ENCODE measurements at regions not wholly inside any gene's neighbourhood (a gene's known extent, or its start where the extent isn't known, plus 50 kb on each side); places are given as distances from the start of the nearest gene placed in this dataset.

DNA sequence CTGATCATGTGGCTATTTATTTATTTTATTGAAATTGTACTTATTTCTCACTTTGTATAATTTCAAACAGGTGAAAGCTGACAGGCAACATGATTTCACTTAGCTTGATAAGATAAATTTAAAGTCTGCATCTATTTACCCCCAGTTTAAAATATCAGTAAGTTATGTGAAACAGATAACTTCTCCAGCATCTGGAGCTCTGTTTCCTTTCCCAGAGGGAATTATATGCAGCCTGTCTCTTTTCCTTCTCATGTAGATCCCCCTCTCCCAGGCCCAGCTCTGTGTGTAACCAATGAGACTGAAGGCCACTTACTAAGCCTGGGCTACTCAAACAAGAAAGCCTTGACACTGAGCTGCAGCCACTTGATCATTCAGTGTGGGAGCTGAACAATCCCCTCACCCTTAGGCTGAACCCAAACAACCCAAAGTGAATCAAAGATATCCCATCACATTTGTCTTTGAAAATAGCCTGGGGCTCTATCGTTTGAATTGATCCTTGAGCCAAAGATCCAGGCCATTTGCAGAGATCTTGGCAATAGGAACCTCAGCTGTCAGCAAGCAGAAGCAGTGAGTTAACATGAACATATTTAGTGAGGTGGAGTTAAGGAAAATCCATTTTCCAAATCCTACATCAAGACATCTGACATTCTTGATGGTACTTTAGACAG, 383.9 kb downstream of the TGFB2 start:
- no peak for DNase-seq

DNA sequence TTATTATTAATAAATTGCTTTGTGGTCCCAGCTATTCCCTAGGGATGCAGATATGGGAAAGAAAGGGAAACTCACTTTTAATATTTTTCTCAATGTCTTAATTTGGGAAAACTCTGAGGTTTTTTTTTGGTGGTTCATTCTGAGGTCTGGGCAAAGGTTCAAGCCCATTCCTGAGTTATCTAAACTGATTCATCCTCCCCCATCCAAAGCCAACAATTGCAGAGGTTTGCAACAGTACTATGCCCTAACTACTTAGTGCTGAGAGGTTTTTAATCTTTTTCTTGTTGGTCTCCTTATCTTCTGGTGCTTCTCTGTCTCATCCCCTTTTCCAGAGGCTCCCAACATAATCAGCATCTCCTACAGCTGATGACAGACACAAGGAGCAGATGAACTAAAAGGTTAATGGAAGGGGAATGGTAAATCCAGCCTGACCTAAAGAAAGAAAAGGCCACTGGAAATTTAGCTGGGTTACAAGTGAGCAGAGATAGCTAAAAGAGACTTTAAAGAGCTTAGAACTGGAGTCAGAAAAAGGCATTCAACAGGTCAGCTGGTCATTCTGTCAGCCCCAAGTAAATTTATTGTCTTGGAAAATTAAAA, 390.4 kb downstream of the TGFB2 start:
- DNase-seq: no peak

DNA sequence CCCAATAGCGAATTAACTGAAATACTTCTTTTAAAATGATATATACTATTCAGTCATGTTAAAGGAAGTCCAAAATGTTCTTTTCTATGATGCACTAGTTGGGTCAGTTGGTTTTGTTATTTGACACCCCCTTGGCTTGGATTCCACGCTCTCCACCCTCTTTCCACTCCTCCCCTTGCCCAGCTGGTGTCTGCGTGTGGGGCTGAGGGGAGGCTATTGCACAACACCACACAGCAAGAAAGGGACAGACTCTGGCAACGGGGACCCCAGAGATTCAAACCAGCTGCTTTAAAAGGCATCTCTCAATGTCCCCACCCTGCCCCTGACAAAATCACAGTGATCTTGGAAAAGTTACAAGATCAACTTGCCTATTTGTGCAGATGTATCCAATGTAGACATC, 394.3 kb downstream of the TGFB2 start:
- DNase-seq: peak; percentile 7 to 40

DNA sequence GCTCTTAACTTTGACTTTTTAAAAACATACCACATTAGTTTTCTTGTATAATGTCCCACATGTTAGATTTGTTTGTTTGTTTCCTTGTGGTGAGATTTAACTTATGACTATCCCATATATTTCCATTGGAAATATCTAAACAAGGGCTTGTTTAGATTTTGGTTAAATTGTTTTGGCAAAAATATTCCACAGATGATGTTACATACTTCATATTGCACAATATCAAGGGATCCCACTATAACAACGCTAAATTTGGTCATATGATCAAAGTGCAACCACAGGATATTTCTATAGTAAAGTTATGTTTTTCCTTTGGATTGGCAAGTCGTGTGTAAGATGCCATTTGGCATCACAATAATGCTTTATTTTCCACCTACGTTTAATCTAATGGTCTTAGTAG, 396.7 kb downstream of the TGFB2 start:
- no peak for DNase-seq

DNA sequence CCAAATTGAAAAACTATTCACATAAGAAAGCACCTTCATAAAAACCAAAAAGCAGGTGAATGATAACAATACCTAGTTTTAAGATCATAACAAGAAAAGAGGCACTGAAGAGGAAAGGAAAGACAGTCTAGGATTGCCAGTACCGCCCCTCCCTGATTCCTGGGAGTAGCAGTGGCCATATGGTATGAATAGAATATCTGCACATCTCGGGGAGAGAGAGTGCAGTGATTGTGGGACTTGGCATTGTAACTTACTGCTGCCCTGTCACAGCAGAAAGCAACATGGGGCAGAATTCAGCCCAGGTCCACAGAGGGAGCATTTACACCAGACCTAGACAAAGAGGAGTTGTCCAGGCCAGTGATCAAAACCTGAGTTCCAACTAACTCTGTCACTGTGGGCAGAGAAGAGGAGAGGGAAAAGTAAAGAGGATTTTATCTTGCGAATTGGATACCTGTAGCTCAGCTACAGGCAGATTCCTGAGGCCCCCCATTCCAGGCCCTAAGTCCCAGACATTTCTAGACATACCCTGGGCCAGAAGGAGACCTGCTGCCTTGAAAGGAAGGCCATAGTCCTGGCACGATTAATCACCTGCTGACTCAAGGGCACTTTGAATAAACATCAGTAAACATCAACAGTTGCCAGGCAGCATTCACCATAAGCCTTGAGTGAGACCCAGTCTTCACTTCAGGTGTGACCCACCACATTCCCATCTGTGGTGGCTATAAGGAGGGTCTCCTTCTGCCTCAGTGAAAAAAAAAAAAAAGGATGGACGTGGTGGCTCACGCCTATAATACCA, 397.5 kb downstream of the TGFB2 start:
- peak in 1 of 2 experiments; percentile 55 for DNase-seq

DNA sequence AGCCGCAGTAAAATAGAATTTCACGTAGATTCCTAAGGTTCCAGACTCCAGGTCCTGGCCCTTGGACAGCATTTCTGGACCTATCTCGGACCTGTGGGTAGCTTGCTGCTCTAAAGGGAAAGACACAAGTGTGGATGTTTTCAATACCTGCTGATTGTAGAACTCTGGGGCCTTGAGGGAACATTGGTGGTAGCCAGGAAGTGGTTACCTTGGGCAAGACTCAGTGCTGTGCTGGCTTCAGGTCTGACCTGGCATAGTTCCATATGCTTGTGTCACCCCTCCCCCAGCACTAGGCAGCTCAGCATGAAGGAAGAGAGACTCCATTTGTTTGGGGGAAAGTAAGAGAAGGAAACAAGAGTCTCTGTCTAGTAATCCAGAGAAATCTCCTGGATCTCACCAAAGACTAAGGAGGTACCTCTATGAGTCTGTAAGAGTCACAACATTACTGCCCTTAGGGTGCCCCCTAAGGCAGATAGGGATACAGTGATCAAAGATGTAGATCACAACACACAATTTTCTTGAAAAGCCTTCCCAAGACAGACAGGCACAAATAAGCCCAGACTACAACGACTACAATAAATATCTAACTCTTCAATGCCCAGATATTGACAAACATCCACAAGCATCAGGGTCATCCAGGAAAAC, 398.8 kb downstream of the TGFB2 start:
- DNase-seq: no peak

DNA sequence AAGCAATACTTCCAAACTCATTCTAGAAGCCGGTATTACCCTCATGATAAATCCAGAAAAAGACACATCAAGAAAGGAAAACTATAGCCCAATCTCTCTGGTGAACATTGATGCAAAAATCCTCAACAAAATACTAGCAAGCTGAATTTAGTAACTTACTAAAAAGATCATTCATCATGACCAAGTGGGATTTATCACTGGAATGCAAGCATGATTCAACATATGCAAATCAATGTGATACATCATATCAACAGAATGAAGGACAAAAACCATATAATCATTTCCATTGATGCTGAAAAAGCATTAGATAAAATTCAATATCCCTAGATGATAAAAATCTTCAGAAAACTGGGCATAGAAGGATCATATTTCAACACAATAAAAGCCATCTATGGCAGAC, 402.9 kb downstream of the TGFB2 start:
- DNase-seq: no peak

DNA sequence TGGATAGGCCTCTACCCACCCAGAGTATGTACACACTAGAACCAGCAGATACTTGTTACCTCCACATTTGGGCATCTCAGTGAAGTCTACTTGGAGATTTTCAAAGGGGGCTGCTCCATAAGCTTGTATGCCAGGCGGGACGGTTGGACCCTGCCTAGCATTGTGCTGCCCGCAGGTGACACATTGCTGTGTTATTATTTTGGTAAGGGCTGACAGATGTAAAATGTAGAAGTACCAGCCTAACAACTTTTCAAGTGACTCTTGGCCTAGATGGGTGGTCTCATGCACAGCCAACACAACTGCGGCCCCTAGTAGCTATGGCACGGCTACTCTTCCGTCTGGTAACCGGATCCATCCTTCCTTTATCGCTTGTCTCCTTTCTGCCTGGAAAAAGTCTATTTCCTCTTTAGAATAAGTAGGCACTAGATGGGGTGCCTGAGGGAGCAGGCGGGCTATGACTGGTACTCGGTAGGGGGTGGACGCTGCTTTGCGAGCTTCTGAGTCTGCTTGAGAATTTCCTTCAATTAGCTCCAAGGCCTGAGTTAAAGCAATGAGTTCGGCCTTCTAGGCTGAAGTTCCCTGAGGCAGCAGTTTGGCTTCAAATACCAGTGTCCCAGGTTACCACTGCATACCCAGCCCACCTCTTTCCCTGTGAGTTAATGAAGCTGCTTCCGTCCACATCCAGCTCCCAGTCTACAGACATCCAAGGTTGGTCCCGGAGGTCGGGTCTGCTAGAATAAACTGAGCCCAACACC, 405.3 kb downstream of the TGFB2 start:
- no peak for DNase-seq

DNA sequence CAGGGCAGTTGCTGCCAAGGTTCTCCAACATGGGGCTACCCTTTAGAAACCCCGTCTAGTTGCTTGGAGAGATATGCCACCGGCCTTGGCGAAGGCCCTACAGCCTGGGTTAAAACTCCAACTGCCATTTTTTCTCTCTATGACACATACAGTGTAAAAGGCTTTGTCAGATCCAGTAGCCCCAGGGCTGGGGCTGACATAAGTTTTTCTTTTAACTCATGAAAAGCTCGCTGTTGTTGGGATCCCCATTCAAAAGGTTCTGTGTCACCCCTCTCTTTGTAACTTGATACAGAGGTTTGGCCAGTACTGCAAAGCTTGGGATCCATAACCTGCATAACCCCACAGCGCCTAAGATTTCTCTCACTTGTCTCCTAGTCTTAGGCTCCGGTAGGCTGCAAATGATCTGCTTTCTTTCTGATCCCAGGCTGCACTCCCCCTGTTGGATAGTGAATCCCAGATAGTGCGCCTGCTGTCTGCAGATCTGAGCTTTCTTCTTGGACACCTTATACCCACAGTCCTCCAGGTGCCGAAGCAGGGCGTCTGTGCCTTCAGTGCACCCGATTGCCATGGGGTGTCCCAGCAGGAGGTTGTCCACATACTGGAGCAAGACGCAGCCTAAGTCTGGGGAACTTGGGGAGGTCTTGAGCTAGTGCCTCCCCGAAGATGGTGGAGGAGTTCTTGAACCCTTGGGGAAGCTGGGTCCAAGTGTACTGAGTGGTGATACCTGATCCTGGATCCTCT, 406.2 kb downstream of the TGFB2 start:
- DNase-seq: no peak

DNA sequence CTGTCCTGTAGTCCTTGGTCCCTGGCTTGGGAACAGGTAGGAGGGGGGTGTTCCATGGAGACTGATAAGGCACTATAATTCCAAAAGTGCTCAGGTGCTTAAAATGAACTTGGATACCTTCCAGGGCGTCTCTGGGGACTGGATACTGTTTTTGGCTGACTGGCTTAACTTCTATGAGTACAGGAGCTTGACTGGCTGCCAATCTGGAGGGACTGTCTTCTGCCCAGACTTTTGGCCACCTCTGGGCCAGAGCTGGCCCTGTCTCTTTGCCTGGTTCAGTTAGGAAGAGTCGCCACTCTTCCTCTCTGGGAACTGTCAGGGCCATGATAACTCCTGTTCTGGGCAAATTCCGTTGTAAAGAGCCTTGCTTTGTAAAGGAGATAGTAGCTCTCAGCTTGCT, 407.0 kb downstream of the TGFB2 start:
- no peak for DNase-seq

DNA sequence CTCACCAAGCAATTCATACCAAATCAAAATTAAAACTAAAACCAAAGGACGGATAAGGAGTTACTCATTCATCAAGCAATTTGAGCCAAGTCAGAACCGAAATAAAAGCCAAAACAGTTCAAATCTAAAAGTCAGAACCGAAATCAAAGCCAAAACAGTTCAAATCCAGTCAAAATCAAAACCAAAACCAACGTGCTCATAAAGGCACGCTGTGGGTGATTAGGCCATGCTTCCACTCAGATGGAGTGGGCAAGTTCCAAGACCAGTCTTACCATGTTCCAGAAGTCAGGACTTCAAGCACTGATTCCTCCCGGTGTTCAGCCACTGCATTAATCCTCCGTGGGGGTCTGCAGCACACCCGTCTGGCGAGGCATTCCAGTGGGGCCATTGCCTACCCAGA, 409.3 kb downstream of the TGFB2 start:
- no peak for DNase-seq

DNA sequence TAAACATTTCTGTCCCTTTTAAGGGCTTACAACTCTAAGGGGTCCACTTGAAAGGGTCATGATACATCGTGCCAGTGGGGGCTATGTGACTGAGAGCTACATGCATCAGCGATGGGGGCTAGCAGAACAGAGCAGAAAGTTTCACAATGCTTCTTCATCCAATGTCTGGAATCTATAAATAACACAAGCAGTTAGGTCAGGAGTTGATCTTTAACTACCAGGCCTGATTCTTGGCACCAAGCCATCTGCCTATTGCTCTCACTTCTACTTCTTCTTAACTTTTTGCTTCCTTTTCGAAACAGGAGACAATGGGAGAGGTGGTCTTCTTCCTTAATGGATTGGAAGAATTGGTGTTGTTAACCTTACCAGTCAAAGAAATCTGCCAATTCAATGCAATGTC, 410.0 kb downstream of the TGFB2 start:
- DNase-seq: no peak

DNA sequence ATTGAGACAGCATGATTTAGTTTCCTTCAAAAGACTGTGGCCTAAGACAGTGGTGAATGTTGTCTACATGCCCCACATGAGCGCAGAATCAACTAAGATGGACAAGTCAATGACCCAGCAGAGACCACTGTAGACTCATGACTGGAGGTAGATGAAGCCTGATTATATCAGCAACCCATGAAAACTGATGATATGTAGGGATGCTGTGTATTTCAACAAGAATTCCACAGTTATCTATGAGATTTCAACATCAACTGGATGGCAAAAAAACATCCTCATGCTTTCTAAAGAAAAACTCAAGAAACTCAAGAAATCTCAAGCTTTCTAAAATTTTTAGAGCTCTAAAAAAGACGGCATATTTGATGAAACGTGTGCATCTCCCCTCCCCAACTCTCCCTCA, 413.9 kb upstream of the LYPLAL1 start:
- no peak for DNase-seq

DNA sequence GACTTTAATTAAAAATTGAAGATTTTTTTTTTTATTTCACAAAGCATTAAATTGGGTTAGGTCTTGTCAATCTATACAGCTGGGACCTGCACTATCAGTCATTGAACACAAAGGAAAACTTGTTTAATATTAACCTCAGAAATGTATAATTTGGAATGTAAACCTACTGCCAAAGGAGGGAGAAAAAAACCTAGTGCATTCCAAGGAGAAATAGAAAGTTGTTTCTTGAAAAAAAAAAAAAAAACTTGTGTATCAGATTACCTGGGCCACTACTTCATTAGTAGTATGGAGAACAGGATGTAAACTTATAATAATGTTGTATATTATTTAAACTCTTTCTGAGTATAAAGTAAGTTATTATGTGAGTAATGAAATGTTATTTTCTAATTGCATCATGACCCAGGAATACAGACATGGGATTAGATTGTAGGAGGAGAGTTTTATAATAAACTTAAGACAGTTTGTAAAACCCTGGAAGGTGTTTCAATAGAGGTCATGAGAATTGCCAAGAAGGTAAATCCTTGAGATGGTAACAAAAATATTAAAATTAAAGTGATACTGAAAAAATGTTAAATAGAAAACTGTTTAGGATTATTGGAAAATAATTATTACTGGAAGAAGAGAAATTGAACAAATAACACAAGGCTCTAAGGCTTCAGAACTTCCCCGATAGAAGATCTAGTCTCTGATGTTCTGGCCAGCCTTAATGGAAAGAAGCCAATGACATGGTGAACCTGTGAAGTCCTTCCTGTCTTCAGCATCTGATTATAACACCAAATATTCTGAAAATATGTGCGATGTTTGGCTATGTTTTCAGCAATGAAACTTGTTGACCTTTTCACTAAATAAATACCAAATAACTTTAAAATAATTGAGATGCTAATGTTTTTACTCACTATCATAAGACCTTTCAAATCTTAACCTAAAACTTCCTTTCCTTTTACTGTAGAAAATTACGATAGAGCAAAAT, 412.8 kb upstream of the LYPLAL1 start:
- DNase-seq: no peak

DNA sequence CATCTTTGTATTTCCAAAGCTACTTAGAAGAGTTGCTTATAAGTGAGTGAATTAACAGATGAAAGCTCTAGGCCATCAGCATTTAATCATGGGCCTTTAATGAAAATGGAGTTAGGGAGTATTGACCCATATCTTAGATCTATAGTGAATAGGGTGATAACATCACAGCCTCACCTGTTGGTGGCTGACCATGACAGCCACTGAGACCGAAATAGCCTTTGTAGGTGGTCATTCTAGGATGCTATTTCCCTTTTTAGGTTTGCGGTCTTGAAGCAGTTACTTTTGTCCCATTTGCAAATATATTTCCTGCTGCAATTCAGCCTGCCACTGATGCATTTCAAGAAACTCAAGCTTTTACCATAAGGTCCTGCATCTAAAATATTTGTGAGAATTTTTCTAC, 410.1 kb upstream of the LYPLAL1 start:
- DNase-seq: no peak

DNA sequence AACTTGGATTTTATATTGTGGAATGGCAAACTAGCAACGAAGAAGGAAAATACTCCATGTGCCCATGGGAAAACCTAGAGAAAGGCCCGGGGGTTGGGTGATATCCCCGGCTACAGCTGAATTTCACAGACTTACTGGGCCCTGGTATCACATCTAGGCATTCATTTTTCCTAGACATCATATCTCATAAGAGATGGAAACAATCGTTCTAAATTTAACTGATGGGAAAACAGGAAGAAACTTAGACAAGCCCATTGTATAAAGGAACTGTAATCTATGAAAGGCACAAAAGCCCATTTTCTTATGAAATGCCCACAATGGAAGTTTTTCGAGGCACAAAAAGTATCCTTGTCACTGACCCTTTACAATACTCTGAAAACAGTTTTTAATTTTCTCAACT, 407.9 kb upstream of the LYPLAL1 start:
- DNase-seq: no peak

DNA sequence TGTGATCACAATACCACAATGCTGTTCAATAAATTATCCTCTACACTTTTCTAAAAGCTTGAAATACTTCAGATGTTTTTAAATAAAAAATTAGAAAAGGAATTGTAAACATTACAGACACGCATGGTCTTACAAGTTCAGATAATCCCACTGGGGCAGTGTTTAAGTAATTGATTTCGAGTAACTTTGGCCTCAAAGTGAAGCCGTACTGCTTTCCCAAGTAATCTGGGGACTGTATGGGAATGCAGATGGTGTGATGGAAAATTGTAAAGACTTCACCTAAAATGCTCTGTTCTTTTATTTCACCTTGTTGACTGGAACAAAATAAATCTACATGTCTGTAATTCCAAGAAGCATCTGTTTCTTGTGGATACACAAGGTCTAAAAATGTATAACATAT, 401.7 kb upstream of the LYPLAL1 start:
- DNase-seq: no peak

DNA sequence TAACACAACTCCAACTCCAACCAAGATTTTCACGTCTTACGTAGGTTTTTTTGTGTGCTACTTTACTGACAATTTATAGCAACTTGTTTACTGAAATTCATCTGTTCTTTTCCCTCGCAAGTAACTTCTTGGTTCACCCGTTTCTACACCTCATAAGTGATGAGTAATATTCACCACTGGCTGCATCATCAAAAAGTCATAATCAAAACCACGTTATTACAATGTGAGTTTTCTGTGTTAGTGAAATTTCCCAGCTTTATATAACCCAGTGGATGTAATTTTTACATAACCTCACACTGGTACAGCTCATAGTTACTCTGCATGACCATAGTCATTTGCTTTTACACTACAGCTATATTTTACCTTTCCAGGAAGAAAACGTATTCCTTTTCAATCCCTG, 401.1 kb upstream of the LYPLAL1 start:
- no peak for DNase-seq

DNA sequence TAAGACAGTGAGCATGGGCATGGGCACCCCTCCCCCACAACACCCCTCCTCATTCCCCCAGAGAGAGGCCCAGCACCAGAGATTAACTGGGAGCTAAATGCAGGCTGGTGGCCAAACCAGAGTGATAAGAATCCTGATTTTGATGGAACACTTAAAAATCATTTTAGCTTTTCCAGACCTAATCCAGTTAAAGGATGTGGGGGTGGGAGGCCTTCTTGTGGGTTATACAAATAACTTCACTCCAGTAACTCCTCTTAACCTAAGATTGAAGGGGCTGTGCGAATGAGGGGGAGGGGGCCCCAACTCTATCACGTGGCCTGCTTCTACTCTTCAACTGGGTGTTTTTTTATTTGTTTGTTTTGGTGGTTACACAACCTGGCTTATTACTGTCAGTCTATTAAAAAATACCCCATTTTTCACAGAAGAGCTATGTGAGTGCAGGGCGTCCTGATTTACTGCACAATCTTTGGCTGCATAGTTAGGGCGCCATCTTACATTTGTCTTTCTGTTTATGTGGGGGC, 398.1 kb upstream of the LYPLAL1 start:
- DNase-seq: no peak

DNA sequence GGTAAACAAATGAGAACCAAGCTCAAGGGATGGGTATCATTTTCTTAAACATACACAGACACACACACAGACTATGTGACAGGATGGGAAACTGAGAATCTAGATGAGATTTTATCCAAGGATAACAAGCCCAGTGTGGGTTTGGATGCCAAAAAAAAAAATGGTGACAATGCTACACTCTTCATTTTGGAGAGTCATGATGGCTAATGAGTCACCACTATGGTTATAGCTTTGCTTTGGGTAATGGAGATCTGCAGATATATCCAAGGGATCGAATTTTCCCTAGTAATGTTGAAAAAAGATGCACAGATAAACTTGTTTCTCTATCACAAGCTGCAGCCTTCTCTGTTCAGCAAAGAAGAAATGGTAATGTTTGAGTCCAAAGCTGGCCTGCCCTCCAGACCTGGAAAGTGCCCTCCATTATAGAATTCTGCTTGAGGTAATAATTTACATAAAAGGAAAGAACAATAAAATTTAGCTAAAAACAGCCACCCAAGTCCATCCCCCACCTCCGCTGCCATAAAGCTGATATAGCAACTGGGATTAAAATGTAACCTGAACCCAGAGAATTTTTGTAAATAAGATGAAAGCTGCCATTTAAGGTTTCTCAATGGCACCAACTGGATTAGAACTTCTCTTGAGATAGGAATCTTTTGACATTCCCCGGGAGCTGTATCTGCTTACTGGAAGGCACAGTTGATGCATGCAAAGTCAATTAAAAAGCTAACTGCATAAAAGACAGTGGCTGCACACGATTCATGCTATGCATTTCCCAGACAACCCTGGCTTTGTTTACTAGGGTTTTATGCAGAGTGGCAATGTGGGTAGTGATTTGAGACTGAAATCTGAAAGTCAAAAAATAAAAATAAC, 395.2 kb upstream of the LYPLAL1 start:
- DNase-seq: no peak
